MG63 (cell line): ENCODE measurements at regions not wholly inside any gene's neighbourhood (a gene's known extent, or its start where the extent isn't known, plus 50 kb on each side); places are given as distances from the start of the nearest gene placed in this dataset.

Source experiments
- DNase-seq: peaks from one replicate; pipeline ENCODE4 v3.0.0-alpha.2; 2020
- H3K27me3 ChIP-seq: fragments of 250-450 bp; sonication (Bioruptor Pico); 2 replicates; pipeline ENCODE4 v1.5.1; 2020; ENCODE audit warnings: mild to moderate bottlenecking, moderate library complexity
- H3K36me3 ChIP-seq: fragments of 250-450 bp; sonication (Bioruptor Pico); 2 replicates; pipeline ENCODE4 v1.5.1; 2020; ENCODE audit warnings: mild to moderate bottlenecking, moderate library complexity
- H3K4me3 ChIP-seq: fragments of 250-450 bp; sonication (Bioruptor Pico); 2 replicates; pipeline ENCODE4 v1.5.1; 2020; ENCODE audit warnings: mild to moderate bottlenecking, moderate library complexity
- H3K9me3 ChIP-seq: fragments of 250-450 bp; sonication (Bioruptor Pico); 2 replicates; pipeline ENCODE4 v1.5.1; 2020; ENCODE audit warnings: mild to moderate bottlenecking, moderate library complexity

DNA sequence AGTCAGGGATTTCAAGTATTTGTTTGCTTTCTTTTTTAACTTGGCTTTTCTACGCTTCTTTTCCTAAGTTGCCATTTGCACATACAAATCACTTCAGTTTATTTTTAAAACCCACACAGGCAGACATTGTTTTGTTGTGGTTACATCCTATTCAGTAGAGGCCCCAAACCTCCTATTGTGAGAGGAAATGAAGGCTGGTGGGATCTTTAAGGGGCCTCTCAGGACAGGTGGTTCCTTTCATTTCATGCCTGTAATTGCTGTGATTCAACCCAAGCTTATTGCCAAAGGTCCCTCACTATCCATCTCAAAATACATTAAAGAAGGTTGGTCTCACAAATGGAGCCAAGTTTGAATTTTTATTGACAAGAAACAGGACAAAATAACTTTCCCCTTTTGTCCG is 257.1 kb downstream of the ADAMTS20 start:
- H3K4me3 ChIP-seq = no peak overlapping the region
- DNase-seq = no peak
- H3K9me3 ChIP-seq = no peaks in the 10 kb centered on the region
- no peaks in the 10 kb centered on the region for H3K27me3 ChIP-seq
- no peaks in the 10 kb centered on the region for H3K36me3 ChIP-seq

DNA sequence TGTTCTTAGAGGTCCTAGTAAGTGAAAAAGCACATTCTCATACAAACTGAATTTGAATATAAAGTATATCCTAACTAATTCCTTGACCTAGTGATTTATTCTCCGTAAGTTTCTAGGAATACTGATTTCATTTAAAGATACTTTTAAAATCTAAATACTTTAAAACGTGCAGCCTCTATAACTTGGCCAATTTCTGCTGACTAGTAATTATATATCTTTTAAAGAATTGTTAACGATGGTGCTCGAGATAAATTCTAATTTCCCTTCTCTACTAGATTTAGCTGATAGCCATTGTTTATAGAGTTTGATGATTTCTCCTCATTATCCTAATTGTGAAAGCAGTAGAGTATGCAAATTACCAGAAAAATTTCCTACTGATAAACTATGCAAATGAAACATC is 257.9 kb downstream of the ADAMTS20 start:
- no peak for DNase-seq
- Histone ChIP-seq H3K4me3 (no peak overlapping the region), H3K36me3 (no peaks in the 10 kb centered on the region), H3K9me3 (no peaks in the 10 kb centered on the region), H3K27me3 (no peaks in the 10 kb centered on the region)

GRCh38 chr12:43293396-43293795 is 258.6 kb downstream of the ADAMTS20 start:
- no peak overlapping the region for H3K4me3 ChIP-seq
- H3K9me3 ChIP-seq = no peaks in the 10 kb centered on the region
- DNase-seq = no peak
- H3K36me3 ChIP-seq = no peaks in the 10 kb centered on the region
- H3K27me3 ChIP-seq = no peaks in the 10 kb centered on the region

GRCh38 chr12:43292699-43293098 is 259.3 kb downstream of the ADAMTS20 start:
- no peaks in the 10 kb centered on the region for H3K36me3 ChIP-seq
- no peaks in the 10 kb centered on the region for H3K9me3 ChIP-seq
- H3K27me3 ChIP-seq = no peaks in the 10 kb centered on the region
- H3K4me3 ChIP-seq = no peak overlapping the region
- DNase-seq = no peak

- Histone ChIP-seq H3K36me3 (no peaks in the 10 kb centered on the region), H3K4me3 (no peak overlapping the region), H3K27me3 (no peaks in the 10 kb centered on the region), H3K9me3 (no peaks in the 10 kb centered on the region)
- peak; percentile 63 for DNase-seq
Measured at GRCh38 chr12:43291516-43291915, 260.5 kb downstream of the ADAMTS20 start.

GRCh38 chr12:43290836-43291235 is 261.2 kb downstream of the ADAMTS20 start:
- no peaks in the 10 kb centered on the region for H3K36me3 ChIP-seq
- no peaks in the 10 kb centered on the region for H3K9me3 ChIP-seq
- no peak for DNase-seq
- H3K4me3 ChIP-seq = no peak overlapping the region
- H3K27me3 ChIP-seq = no peaks in the 10 kb centered on the region

DNA sequence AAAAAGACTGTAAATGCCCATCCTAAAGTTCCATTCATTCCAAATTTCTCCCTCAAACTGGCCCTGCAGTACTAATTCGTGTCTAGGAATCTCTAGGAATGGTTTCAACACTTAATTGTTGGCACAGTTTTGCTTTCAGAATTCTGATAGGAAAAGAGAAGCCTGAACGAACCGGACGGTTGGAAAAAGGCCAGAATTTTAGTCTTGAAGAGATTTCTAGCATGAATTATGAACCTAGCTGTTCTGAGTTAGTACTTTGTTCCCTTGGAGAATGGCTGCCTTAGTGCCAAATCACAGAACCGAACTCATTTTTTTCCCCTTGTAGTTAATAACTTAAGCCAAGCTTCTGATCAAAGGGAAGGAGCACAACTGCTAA is 262.6 kb downstream of the ADAMTS20 start:
- no peaks in the 10 kb centered on the region for H3K36me3 ChIP-seq
- no peaks in the 10 kb centered on the region for H3K9me3 ChIP-seq
- DNase-seq = no peak
- H3K27me3 ChIP-seq = no peaks in the 10 kb centered on the region
- no peak overlapping the region for H3K4me3 ChIP-seq

- Histone ChIP-seq H3K36me3 (no peaks in the 10 kb centered on the region), H3K4me3 (no peak overlapping the region), H3K9me3 (no peaks in the 10 kb centered on the region), H3K27me3 (no peaks in the 10 kb centered on the region)
- no peak for DNase-seq
Measured at GRCh38 chr12:43288671-43289425, 263.2 kb downstream of the ADAMTS20 start.

DNA sequence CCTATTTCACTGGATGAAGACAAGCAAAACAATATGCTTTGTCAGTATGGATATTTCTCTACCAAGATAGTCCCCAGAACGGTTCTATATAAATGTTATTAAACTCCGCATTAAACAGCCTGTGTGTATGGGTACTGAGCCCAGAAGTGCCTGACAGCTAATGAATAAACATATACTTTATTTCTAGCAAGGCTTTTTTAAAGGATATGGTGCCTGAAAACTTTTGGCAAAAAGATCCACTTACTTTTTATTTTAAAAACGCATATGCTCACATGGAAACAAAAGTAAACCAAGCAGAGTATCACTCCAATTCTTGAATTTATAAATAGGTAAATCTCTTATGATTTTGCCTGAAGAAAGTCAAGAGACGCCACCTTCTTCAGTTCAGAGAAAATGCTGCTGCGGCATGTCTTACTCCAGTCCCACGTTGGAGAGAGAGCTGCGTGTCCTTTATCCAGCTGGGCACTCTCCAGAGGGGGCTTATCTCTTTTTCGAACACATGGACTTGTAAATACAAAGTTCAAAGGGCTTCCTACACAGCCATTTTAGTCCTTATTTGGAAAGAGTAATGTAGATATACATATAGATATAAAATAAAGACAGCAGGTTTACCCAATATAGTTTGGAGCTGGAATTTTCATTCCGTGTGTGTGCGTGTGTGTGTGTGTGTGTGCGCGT is 264.2 kb downstream of the ADAMTS20 start:
- Histone ChIP-seq H3K4me3 (no peak overlapping the region), H3K27me3 (no peaks in the 10 kb centered on the region), H3K9me3 (no peaks in the 10 kb centered on the region), H3K36me3 (no peaks in the 10 kb centered on the region)
- DNase-seq = no peak

DNA sequence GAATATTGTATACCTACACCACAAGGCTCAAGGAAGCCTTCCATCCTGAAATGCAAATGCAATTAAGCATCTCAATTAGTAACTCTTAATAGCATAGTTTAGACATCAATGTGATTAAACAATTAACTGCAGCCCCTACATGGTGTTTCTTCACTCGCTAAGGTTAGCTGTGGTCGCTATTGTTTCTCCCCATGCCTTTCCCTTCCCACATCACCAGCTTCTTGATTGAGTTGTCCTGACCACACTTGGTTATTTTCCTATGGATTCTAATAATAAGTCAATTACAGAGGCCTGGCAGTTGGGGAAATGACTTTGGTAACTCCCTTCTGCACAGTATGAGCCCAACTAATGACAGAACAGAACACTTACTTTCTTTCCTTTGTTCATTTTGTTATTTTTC is 265.0 kb downstream of the ADAMTS20 start:
- Histone ChIP-seq H3K9me3 (no peaks in the 10 kb centered on the region), H3K36me3 (no peaks in the 10 kb centered on the region), H3K27me3 (no peaks in the 10 kb centered on the region), H3K4me3 (no peak overlapping the region)
- no peak for DNase-seq

DNA sequence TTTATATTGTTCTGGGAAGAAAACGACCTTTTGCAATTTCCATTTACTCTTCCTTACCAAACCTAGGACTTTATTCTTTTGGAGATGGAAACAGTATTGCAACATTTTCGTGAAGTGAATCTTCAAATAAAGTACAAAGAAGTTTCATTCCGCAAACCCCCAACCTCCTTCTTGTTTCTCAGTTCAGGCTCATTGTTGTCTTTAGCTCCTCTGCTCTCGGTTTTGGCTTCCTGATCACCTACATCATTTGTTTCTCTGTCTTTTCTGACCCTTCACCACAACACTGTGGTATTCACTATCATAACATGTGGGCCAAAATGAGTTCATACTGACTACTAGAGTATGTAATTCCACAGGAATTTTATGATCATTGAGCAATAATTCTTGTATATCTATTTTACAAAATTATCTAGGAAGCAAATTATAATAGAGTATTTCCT is 266.8 kb downstream of the ADAMTS20 start:
- Histone ChIP-seq H3K36me3 (no peaks in the 10 kb centered on the region), H3K4me3 (no peak overlapping the region), H3K9me3 (no peaks in the 10 kb centered on the region), H3K27me3 (no peaks in the 10 kb centered on the region)
- DNase-seq = peak; percentile 46

- no peak for DNase-seq
- Histone ChIP-seq H3K4me3 (no peak overlapping the region), H3K36me3 (no peaks in the 10 kb centered on the region)
Measured at GRCh38 chr12:43284486-43285158, 267.4 kb downstream of the ADAMTS20 start.

DNA sequence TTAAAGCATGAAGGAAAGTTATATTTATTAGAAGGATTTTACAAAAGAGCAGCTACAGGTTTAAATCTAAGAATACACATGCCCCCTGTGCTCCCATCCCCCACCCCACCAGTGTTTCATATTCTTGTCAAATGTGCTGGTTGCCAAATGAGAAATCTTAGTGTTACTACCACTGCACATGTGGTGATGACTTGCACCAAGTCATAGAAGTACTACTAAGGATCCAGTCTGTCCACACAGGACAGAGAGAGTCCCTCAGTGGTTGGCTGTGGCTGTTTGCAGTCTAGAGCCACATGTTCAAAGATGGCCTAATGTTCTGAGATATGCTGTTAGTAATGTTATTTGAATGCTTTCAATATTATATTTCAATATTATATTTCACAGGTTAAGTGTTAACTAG is 268.8 kb downstream of the ADAMTS20 start:
- no peak for DNase-seq
- no peaks in the 10 kb centered on the region for H3K27me3 ChIP-seq
- H3K9me3 ChIP-seq = no peaks in the 10 kb centered on the region
- H3K36me3 ChIP-seq = no peaks in the 10 kb centered on the region
- H3K4me3 ChIP-seq = no peak overlapping the region

More at GRCh38 chr12:43284486-43285158, 267.4 kb downstream of the ADAMTS20 start:
- Histone ChIP-seq H3K27me3 (no peaks in the 10 kb centered on the region), H3K9me3 (no peaks in the 10 kb centered on the region)

DNA sequence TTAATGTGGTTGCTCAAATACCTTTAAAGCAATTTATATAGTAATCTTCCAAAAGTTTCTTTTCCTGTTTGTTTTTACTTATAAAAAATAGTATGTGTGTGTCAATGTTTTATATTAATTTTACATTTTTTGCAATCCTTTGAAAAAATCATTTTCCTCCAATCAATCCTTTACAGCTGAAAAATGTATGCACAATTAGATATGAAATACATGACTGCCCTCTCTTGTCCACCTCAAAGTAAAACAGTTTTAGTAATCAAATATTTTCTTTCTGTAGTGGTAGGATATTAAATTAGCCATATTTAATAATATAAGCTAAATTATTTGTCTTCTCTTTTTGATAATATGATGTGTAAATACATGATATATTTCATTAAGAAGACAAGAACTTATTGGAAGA is 269.9 kb downstream of the ADAMTS20 start:
- no peak for DNase-seq
- no peak overlapping the region for H3K4me3 ChIP-seq

GRCh38 chr12:43281563-43281962 is 270.4 kb downstream of the ADAMTS20 start:
- H3K27me3 ChIP-seq = no peaks in the 10 kb centered on the region
- no peaks in the 10 kb centered on the region for H3K9me3 ChIP-seq
- no peaks in the 10 kb centered on the region for H3K36me3 ChIP-seq
- no peak for DNase-seq
- no peak overlapping the region for H3K4me3 ChIP-seq

More for the DNA sequence above, 269.9 kb downstream of the ADAMTS20 start:
- Histone ChIP-seq H3K9me3 (no peaks in the 10 kb centered on the region), H3K36me3 (no peaks in the 10 kb centered on the region), H3K27me3 (no peaks in the 10 kb centered on the region)

GRCh38 chr12:43278541-43278832 is 273.5 kb downstream of the ADAMTS20 start:
- DNase-seq = no peak
- Histone ChIP-seq H3K36me3 (no peaks in the 10 kb centered on the region), H3K27me3 (no peaks in the 10 kb centered on the region), H3K4me3 (no peak overlapping the region), H3K9me3 (no peaks in the 10 kb centered on the region)

DNA sequence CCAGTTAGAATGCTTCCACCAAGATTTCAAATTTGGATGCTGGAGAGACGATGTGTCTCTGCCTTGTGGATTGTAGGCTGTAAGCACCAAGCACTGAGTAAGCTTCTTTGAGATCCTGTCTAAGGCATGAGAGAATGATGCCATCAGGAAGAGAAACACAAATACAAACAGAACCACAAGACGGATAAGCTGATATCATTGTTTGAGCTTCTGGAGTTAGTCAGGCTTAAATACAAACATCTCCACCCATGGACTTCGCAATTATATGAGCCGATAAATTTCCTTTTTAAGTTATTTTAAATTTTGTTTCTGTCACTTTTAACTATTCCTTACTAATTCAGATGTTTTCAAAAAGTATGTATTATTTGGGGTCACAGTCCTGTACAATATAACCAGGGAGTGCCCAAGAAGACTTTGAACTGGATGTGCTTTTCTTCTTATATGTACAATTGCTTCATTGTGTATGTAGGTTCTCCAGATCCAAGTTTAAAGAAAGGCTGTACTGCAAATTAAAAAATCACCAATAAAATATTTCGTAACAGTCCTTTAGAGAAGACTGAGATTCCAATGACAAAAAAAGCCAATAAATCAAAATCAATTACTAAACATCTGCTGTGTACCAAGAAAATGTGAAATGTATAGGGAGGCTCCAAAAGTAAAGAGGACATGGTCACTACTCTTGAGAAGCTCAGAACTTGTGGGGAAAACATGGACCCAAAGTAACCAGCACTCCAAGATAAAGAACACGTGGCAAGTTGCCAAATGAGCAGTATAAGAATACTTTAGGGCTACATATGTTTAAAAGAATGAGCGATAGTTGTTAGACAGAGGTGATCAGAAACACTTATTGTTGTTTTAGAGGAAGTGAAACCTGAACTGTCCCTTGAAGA is 274.1 kb downstream of the ADAMTS20 start:
- Histone ChIP-seq H3K36me3 (no peaks in the 10 kb centered on the region), H3K9me3 (no peaks in the 10 kb centered on the region), H3K27me3 (no peaks in the 10 kb centered on the region), H3K4me3 (no peak overlapping the region)
- DNase-seq = no peak
